Testis (tissue), 2 donors: ENCODE measurements at regions not wholly inside any gene's neighbourhood (a gene's known extent, or its start where the extent isn't known, plus 50 kb on each side); places are given as distances from the start of the nearest gene placed in this dataset.

Experiments used
- CTCF ChIP-seq, 3 experiments: fragments of 450-650 bp in 2 of 3; fragments of 200-600 bp in 1 of 3; sonication (generic) in 1 of 3; IDR thresholded peaks; one replicate each; pipeline ENCODE4 v1.5.1; 2016 to 2019; ENCODE audit warnings: antibody characterized with exemption in 3 of 3, mild to moderate bottlenecking in 2 of 3, moderate library complexity in 1 of 3
- POLR2A ChIP-seq: fragments of 450-650 bp; IDR thresholded peaks from one replicate; pipeline ENCODE4 v1.6.1; 2017; ENCODE audit warnings: antibody characterized with exemption, mild to moderate bottlenecking, moderate library complexity

- TF ChIP-seq CTCF (IDR thresholded peaks at IDR 0.05) (no peak), POLR2A (no peak)
These were observed 304.4 kb upstream of the IRX4 start for GRCh38 chr5:2187156-2187555.
